GM19395 (cell line): ENCODE measurements at regions not wholly inside any gene's neighbourhood (a gene's known extent, or its start where the extent isn't known, plus 50 kb on each side); places are given as distances from the start of the nearest gene placed in this dataset.

ENCODE experiments used
- ATAC-seq: cut with Tn5 transposase; IDR thresholded peaks from one replicate; pipeline ENCODE4 v1.9.1; 2021; ENCODE audit warnings: mild to moderate bottlenecking, moderate library complexity; ENCODE audit not compliant: unreplicated experiment

- no peak for ATAC-seq
These were observed 111.0 kb downstream of the GAS1 start for GRCh38 chr9:86836266-86836665.

- no peak for ATAC-seq
These were observed 117.0 kb downstream of the GAS1 start for GRCh38 chr9:86830356-86830755.

GRCh38 chr9:86829496-86830046 is 117.7 kb downstream of the GAS1 start:
- ATAC-seq = no peak

- ATAC-seq = no peak
These were observed 118.7 kb downstream of the GAS1 start for GRCh38 chr9:86828631-86829030.

GRCh38 chr9:86827893-86828292 is 119.4 kb downstream of the GAS1 start:
- ATAC-seq = no peak

GRCh38 chr9:86825299-86825698 is 122.0 kb downstream of the GAS1 start:
- ATAC-seq = no peak

GRCh38 chr9:86822006-86822801 is 125.1 kb downstream of the GAS1 start:
- ATAC-seq = no peak

GRCh38 chr9:86821006-86821845 is 126.1 kb downstream of the GAS1 start:
- no peak for ATAC-seq

GRCh38 chr9:86819552-86819951 is 127.8 kb downstream of the GAS1 start:
- ATAC-seq = no peak

GRCh38 chr9:86818636-86819035 is 128.7 kb downstream of the GAS1 start:
- no peak for ATAC-seq

GRCh38 chr9:86816868-86817267 is 130.4 kb downstream of the GAS1 start:
- no peak for ATAC-seq

- ATAC-seq = no peak
These were observed 130.9 kb downstream of the GAS1 start for GRCh38 chr9:86816366-86816765.

GRCh38 chr9:86812616-86813015 is 134.7 kb downstream of the GAS1 start:
- ATAC-seq = no peak

- no peak for ATAC-seq
These were observed 137.4 kb downstream of the GAS1 start for GRCh38 chr9:86809759-86810367.

- ATAC-seq = no peak
These were observed 138.2 kb downstream of the GAS1 start for GRCh38 chr9:86809151-86809550.

- no peak for ATAC-seq
These were observed 139.8 kb downstream of the GAS1 start for GRCh38 chr9:86807367-86807976.

GRCh38 chr9:86804011-86804410 is 143.3 kb downstream of the GAS1 start:
- no peak for ATAC-seq

- no peak for ATAC-seq
These were observed 144.2 kb downstream of the GAS1 start for GRCh38 chr9:86802900-86803673.

- no peak for ATAC-seq
These were observed 146.1 kb downstream of the GAS1 start for GRCh38 chr9:86801246-86801645.

GRCh38 chr9:86800681-86801080 is 146.6 kb downstream of the GAS1 start:
- no peak for ATAC-seq
